HCT116 (cell line): ENCODE measurements at regions not wholly inside any gene's neighbourhood (a gene's known extent, or its start where the extent isn't known, plus 50 kb on each side); places are given as distances from the start of the nearest gene placed in this dataset.

ENCODE experiments used
- ATAC-seq: fragments of 200-7000 bp; cut with Tn5 transposase; 2 replicates; pipeline ENCODE4 v1.9.1; 2020; ENCODE audit warnings: mild to moderate bottlenecking, moderate library complexity
- BruUV-seq: library from RNA; stranded (reverse); fragments of 400-500 nt; replicated peaks from 2 replicates; lab custom pipeline; 2021; lab: Mats Ljungman, UMichigan
- CTCF ChIA-PET: fragments of 300-600 bp; sonication (Branson Sonifier 250); formaldehyde crosslinking; loops from one replicate; lab custom pipeline; 2021; ENCODE audit warnings: antibody characterized with exemption; lab: Charles Lee
- POLR2A ChIA-PET: fragments of 300-600, 350-600 bp; sonication (Branson Sonifier 250); formaldehyde crosslinking; loops from one replicate; lab custom pipeline; 2021; ENCODE audit warnings: antibody characterized with exemption; lab: Charles Lee
- RAD21 ChIA-PET, 2 experiments: fragments of 300-600 bp; sonication (Branson Sonifier 250); formaldehyde crosslinking; loops; one replicate each; lab custom pipeline; 2023; ENCODE audit warnings: low total read pairs in 2 of 2; ENCODE audit not compliant: uncharacterized antibody in 2 of 2, unreplicated experiment in 2 of 2, low non-redundant PET in 1 of 2; lab: Charles Lee
- DNase-seq: peaks from one replicate; pipeline ENCODE4 v3.0.0-alpha.2; 2010; ENCODE audit warnings: low read depth, low spot score
- H2AFZ ChIP-seq: fragments of 200-600 bp; shearing (Covaris generic), sonication (generic); 2 replicates; pipeline ENCODE4 v1.6.1; 2017; ENCODE audit warnings: low read depth, mixed run types, mixed read lengths, antibody characterized with exemption, low read length; ENCODE audit not compliant: poor library complexity, severe bottlenecking
- H3K27ac ChIP-seq: 2 replicates; pipeline ENCODE4 v1.5.1; 2012; ENCODE audit warnings: low read depth, low read length
- H3K27me3 ChIP-seq: fragments of 200-600 bp; sonication (generic); 2 replicates; pipeline ENCODE4 v1.6.1; 2016; ENCODE audit warnings: mixed run types, low read length, mixed read lengths; ENCODE audit not compliant: insufficient read depth
- H3K36me3 ChIP-seq, 2 experiments: fragments of 200-500 bp in 1 of 2; fragments of 200-600 bp in 1 of 2; sonication (Bioruptor generic) in 1 of 2; sonication (generic) in 1 of 2; 2 replicates each; pipeline versions ENCODE4 v1.5.1 to v1.6.1; 2014 to 2016; ENCODE audit warnings: low read length in 2 of 2, inconsistent platforms in 1 of 2, mixed read lengths in 1 of 2, mixed run types in 1 of 2; ENCODE audit not compliant: insufficient read depth in 2 of 2, control insufficient read depth in 1 of 2
- H3K4me1 ChIP-seq, 2 experiments: fragments of 200-600 bp in 1 of 2; sonication (generic) in 1 of 2; 2 replicates each; pipeline versions ENCODE4 v1.5.1 to v1.6.1; 2012 to 2017; ENCODE audit warnings: low read length in 2 of 2, inconsistent platforms in 1 of 2, mild to moderate bottlenecking in 1 of 2, mixed read lengths in 1 of 2, mixed run types in 1 of 2, moderate library complexity in 1 of 2; ENCODE audit not compliant: insufficient read depth in 2 of 2, control insufficient read depth in 1 of 2
- H3K4me2 ChIP-seq: fragments of 200-600 bp; sonication (generic); 2 replicates; pipeline ENCODE4 v1.6.1; 2017; ENCODE audit warnings: mixed run types, low read length, mixed read lengths
- H3K4me3 ChIP-seq, 2 experiments: fragments of 200-600 bp in 1 of 2; sonication (generic) in 1 of 2; replicated peaks in 1 of 2; 2 replicates each; pipeline ENCODE4 v1.5.1; 2011 to 2016; ENCODE audit warnings: low read length in 2 of 2, control low read depth in 1 of 2, low read depth in 1 of 2, mild to moderate bottlenecking in 1 of 2, mixed read lengths in 1 of 2, mixed run types in 1 of 2
- H3K79me2 ChIP-seq: fragments of 200-600 bp; sonication (generic); 2 replicates; pipeline ENCODE4 v1.6.1; 2017; ENCODE audit warnings: mild to moderate bottlenecking, mixed run types, low read length, moderate library complexity, mixed read lengths; ENCODE audit not compliant: insufficient read depth
- H3K9ac ChIP-seq: fragments of 200-600 bp; sonication (generic); 2 replicates; pipeline ENCODE4 v1.6.1; 2016; ENCODE audit warnings: low read length, mixed read lengths
- H3K9me2 ChIP-seq: fragments of 200-600 bp; sonication (generic), shearing (Covaris generic); 2 replicates; pipeline ENCODE4 v1.6.1; 2017; ENCODE audit warnings: mixed run types, mild to moderate bottlenecking, moderate library complexity; ENCODE audit not compliant: insufficient read depth
- H3K9me3 ChIP-seq, 2 experiments: fragments of 200-500 bp in 1 of 2; fragments of 200-600 bp in 1 of 2; sonication (Bioruptor generic) in 1 of 2; sonication (generic) in 1 of 2; 2 replicates each; pipeline ENCODE4 v1.6.1; 2014 to 2017; ENCODE audit warnings: low read length in 2 of 2, mixed read lengths in 2 of 2, inconsistent platforms in 1 of 2, low read depth in 1 of 2, mild to moderate bottlenecking in 1 of 2, mixed run types in 1 of 2, moderate library complexity in 1 of 2; ENCODE audit not compliant: control insufficient read depth in 1 of 2, insufficient read depth in 1 of 2
- H4K20me1 ChIP-seq: fragments of 200-600 bp; sonication (generic), shearing (Covaris generic); 2 replicates; pipeline ENCODE4 v1.6.1; 2017; ENCODE audit warnings: mixed run types, mild to moderate bottlenecking, moderate library complexity; ENCODE audit not compliant: insufficient read depth
- CEBPB ChIP-seq: IDR thresholded peaks from 2 replicates; pipeline ENCODE4 v1.6.1; 2012; ENCODE audit warnings: low read depth
- CTCF ChIP-seq, 3 experiments: fragments of 200-600 bp in 1 of 3; sonication (generic) in 1 of 3; IDR thresholded peaks in 2 of 3; conservative IDR thresholded peaks in 1 of 3; 2 replicates each; pipeline ENCODE4 v1.5.1; 2012 to 2017; ENCODE audit warnings: low read depth in 2 of 3, low read length in 2 of 3, antibody characterized with exemption in 1 of 3, borderline replicate concordance in 1 of 3, control low read depth in 1 of 3, mild to moderate bottlenecking in 1 of 3, mixed read lengths in 1 of 3, mixed run types in 1 of 3, moderate library complexity in 1 of 3; ENCODE audit not compliant: insufficient read depth in 1 of 3
- EGR1 ChIP-seq: IDR thresholded peaks from 2 replicates; pipeline ENCODE4 v1.6.1; 2012; ENCODE audit warnings: low read depth
- ELF1 ChIP-seq: IDR thresholded peaks from 2 replicates; pipeline ENCODE4 v1.6.1; 2012; ENCODE audit warnings: low read depth, borderline replicate concordance
- EZH2 ChIP-seq: fragments of 200-600 bp; sonication (generic); IDR thresholded peaks from 2 replicates; pipeline ENCODE4 v1.6.1; 2017; ENCODE audit warnings: antibody characterized with exemption, mixed run types
- EZH2phosphoT487 ChIP-seq: fragments of 200-600 bp; IDR thresholded peaks from 2 replicates; pipeline ENCODE4 v1.6.1; 2018; ENCODE audit warnings: antibody characterized with exemption, borderline replicate concordance
- FOSL1 ChIP-seq: IDR thresholded peaks from 2 replicates; pipeline ENCODE4 v1.6.1; 2012; ENCODE audit warnings: low read depth
- JUND ChIP-seq: IDR thresholded peaks from 2 replicates; pipeline ENCODE4 v1.6.1; 2012
- MAX ChIP-seq: IDR thresholded peaks from 2 replicates; pipeline ENCODE4 v1.6.1; 2012
- POLR2A ChIP-seq: IDR thresholded peaks from 2 replicates; pipeline ENCODE4 v1.7.0; 2011; ENCODE audit warnings: borderline replicate concordance; ENCODE audit not compliant: insufficient read depth, insufficient read length; ENCODE audit errors: extremely low read depth
- POLR2AphosphoS5 ChIP-seq: IDR thresholded peaks from 2 replicates; pipeline ENCODE4 v1.6.1; 2011; ENCODE audit warnings: mild to moderate bottlenecking, low read depth, low read length, moderate library complexity
- REST ChIP-seq: IDR thresholded peaks from 2 replicates; pipeline ENCODE4 v1.6.1; 2012; ENCODE audit warnings: low read depth
- SIN3A ChIP-seq: IDR thresholded peaks from 2 replicates; pipeline ENCODE4 v1.6.1; 2012; ENCODE audit warnings: low read depth
- SP1 ChIP-seq: IDR thresholded peaks from 2 replicates; pipeline ENCODE4 v1.6.1; 2012; ENCODE audit warnings: low read depth
- SRF ChIP-seq: IDR thresholded peaks from 2 replicates; pipeline ENCODE4 v1.6.1; 2012; ENCODE audit warnings: low read depth
- TCF7L2 ChIP-seq: IDR thresholded peaks from 2 replicates; pipeline ENCODE4 v1.7.0; 2011; ENCODE audit warnings: borderline replicate concordance, inconsistent platforms; ENCODE audit not compliant: insufficient read depth, insufficient read length; ENCODE audit errors: extremely low read depth
- YY1 ChIP-seq: IDR thresholded peaks from 2 replicates; pipeline ENCODE4 v1.6.1; 2011; ENCODE audit warnings: low read length, low read depth, moderate library complexity, mild to moderate bottlenecking; ENCODE audit not compliant: insufficient replicate concordance; ENCODE audit errors: extremely low read depth
- ZBTB33 ChIP-seq: IDR thresholded peaks from 2 replicates; pipeline ENCODE4 v1.6.1; 2011; ENCODE audit warnings: mild to moderate bottlenecking, low read length, moderate library complexity; ENCODE audit not compliant: insufficient replicate concordance; ENCODE audit errors: extremely low read depth
- ZFX ChIP-seq: fragments of 450-650 bp; IDR thresholded peaks from 2 replicates; pipeline ENCODE4 v1.6.1; 2017
- ZNF274 ChIP-seq: fragments of 200-500 bp; sonication (Bioruptor generic); IDR thresholded peaks from 2 replicates; pipeline ENCODE4 v1.6.1; 2014; ENCODE audit warnings: mild to moderate bottlenecking, low read depth, low read length, inconsistent platforms
- intact Hi-C: fragments of 100-400 bp; cut with micrococcal nuclease; formaldehyde crosslinking; loops from 2 replicates; pipeline ENCODE4 v1.10.0; 2022

- H3K4me3 ChIP-seq, result no peak overlapping the region
These were observed 399.3 kb upstream of the PODXL start for GRCh38 chr7:131955679-131956078.

More at GRCh38 chr7:131955679-131956078, 399.3 kb upstream of the PODXL start:
- no peaks in the 10 kb centered on the region for H3K9me2 ChIP-seq
- ATAC-seq (no peak), DNase-seq (no peak)
- H3K4me2 ChIP-seq, result no peak overlapping the region
- ChIA-PET POLR2A (no interaction called here), CTCF (no interaction called here), RAD21 (no interaction called here)
- no peaks in the 10 kb centered on the region for H3K79me2 ChIP-seq
- no TSS peak for BruUV-seq
- H3K9me3 ChIP-seq, result no peaks in the 10 kb centered on the region; a peak in 1 of 4 replicates
- H3K36me3 ChIP-seq, result no peaks in the 10 kb centered on the region
- H3K9ac ChIP-seq, result no peak overlapping the region
- no peaks in the 10 kb centered on the region for H3K4me1 ChIP-seq
- no peak overlapping the region for H2AFZ ChIP-seq
- intact Hi-C loops, result no loop called here
- no peaks in the 10 kb centered on the region for H4K20me1 ChIP-seq
- no peak overlapping the region for H3K27ac ChIP-seq
- no peak for TF ChIP-seq SP1
- TF ChIP-seq SIN3A, result no peak
- TF ChIP-seq SRF, result no peak
- TF ChIP-seq ELF1, result no peak
- no peak for TF ChIP-seq TCF7L2
- no peak for TF ChIP-seq EZH2phosphoT487
- TF ChIP-seq REST, result no peak
- TF ChIP-seq ZNF274, result no peak
- TF ChIP-seq POLR2AphosphoS5, result no peak
- TF ChIP-seq YY1, result no peak
- no peak for TF ChIP-seq CTCF (IDR thresholded peaks at IDR 0.05 in 2 of 3, conservative IDR thresholded peaks at IDR 0.05 in 1 of 3; ENCODE audit: borderline replicate concordance in 1 of 3, insufficient read depth in 1 of 3, low read depth in 2 of 3, low read length in 2 of 3)
- TF ChIP-seq EGR1, result no peak
- TF ChIP-seq FOSL1, result no peak
- TF ChIP-seq CEBPB, result no peak
- no peak for TF ChIP-seq ZBTB33
- no peak for TF ChIP-seq MAX
- no peak for TF ChIP-seq EZH2
- no peak for TF ChIP-seq JUND
- TF ChIP-seq ZFX, result no peak
- TF ChIP-seq POLR2A, result no peak
- peaks cover 25% of the 10 kb centered on the region; the same call in 1 of the 2 replicates for H3K27me3 ChIP-seq
